ENCODE measurements at regions not wholly inside any gene's neighbourhood (a gene's known extent, or its start where the extent isn't known, plus 50 kb on each side); places are given as distances from the start of the nearest gene placed in this dataset.
A peak's percentile ranks its signal among the peaks of the same experiment; 100 is the strongest.

DNA sequence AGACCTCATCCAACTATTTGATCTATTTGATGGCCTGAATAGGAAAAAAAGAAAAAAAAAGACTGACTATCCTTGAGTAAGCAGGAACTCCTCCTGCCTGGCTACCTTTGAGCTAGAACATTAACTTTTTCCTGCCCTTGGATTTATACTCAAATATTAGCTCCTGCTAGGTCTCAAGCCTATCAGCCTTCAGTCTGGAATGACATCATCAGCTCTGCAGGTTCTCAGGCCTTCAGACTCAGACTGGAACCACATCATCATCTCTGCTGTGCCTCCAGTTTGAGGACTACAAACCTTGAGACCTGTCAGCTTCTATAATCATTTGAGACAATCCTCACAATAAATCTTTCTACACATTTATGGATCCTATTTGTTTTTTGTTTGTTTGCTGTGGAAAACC, 754.0 kb upstream of the SLIT2 start:
- Mint-ChIP-seq H3K4me3 (ENCODE audit: unreplicated experiment) (no peak overlapping the region), H3K27me3 (ENCODE audit: unreplicated experiment) (peaks cover 1% of the 10 kb centered on the region), H3K36me3 (ENCODE audit: low read depth, unreplicated experiment) (no peaks in the 10 kb centered on the region), H3K4me1 (ENCODE audit: unreplicated experiment) (no peaks in the 10 kb centered on the region), H3K27ac (ENCODE audit: unreplicated experiment) (no peak overlapping the region), H3K9me3 (ENCODE audit: unreplicated experiment) (no peaks in the 10 kb centered on the region)
- TF ChIP-seq, protein P1, sequence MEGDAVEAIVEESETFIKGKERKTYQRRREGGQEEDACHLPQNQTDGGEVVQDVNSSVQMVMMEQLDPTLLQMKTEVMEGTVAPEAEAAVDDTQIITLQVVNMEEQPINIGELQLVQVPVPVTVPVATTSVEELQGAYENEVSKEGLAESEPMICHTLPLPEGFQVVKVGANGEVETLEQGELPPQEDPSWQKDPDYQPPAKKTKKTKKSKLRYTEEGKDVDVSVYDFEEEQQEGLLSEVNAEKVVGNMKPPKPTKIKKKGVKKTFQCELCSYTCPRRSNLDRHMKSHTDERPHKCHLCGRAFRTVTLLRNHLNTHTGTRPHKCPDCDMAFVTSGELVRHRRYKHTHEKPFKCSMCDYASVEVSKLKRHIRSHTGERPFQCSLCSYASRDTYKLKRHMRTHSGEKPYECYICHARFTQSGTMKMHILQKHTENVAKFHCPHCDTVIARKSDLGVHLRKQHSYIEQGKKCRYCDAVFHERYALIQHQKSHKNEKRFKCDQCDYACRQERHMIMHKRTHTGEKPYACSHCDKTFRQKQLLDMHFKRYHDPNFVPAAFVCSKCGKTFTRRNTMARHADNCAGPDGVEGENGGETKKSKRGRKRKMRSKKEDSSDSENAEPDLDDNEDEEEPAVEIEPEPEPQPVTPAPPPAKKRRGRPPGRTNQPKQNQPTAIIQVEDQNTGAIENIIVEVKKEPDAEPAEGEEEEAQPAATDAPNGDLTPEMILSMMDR (IDR thresholded peaks at IDR 0.05; ENCODE audit: unreplicated experiment): no peak
- no peak for DNase-seq (ENCODE audit: low spot score)

DNA sequence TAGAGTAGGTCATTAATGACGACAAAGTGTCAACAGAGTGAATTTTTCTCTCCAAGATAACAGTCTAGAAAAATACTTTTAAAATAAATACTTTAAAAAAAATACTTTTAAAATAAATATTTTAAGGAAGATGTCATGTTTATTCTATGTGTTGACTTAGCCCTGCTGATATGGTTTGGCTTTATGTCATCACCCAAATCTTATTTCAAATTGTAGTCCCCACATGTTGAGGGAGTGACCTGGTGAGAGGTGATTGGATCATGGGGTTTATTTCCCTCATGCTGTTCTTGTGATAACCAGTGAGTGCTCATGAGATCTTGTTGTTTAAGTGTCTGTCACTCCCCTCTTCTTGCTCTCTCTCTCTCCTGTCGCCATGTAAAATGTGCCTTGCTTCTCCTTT, 754.9 kb upstream of the SLIT2 start:
- Mint-ChIP-seq H3K27me3 (ENCODE audit: unreplicated experiment) (peaks cover 1% of the 10 kb centered on the region), H3K4me3 (ENCODE audit: unreplicated experiment) (no peak overlapping the region), H3K36me3 (ENCODE audit: low read depth, unreplicated experiment) (no peaks in the 10 kb centered on the region), H3K9me3 (ENCODE audit: unreplicated experiment) (no peaks in the 10 kb centered on the region), H3K27ac (ENCODE audit: unreplicated experiment) (no peak overlapping the region), H3K4me1 (ENCODE audit: unreplicated experiment) (no peaks in the 10 kb centered on the region)
- TF ChIP-seq, protein P1 (IDR thresholded peaks at IDR 0.05; ENCODE audit: unreplicated experiment): no peak
- DNase-seq (ENCODE audit: low spot score): no peak

DNA sequence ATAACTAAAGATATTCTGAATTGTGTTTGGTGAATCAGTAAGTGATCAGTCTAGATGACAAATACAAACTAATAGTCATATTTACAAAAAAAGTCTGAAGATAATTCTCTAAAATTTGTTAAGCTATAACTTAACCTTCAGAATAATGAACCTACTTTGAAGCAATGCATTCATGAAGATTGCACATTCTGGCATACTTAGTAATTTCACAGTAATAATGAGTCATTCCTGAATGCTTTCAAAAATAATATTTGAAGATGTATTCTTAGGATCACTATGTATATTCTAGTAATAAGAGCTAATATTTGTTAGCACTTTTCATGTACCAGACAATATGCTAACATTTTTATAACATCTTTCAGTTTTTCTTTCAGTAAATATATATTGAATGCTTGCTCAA, 756.7 kb upstream of the SLIT2 start:
- no peak overlapping the region for H3K27ac Mint-ChIP-seq (ENCODE audit: unreplicated experiment)
- DNase-seq (ENCODE audit: low spot score): no peak
- TF ChIP-seq, protein P1 (IDR thresholded peaks at IDR 0.05; ENCODE audit: unreplicated experiment): no peak
- H3K27me3 Mint-ChIP-seq (ENCODE audit: unreplicated experiment): peaks cover 1% of the 10 kb centered on the region
- no peaks in the 10 kb centered on the region for H3K4me1 Mint-ChIP-seq (ENCODE audit: unreplicated experiment)
- no peak overlapping the region for H3K4me3 Mint-ChIP-seq (ENCODE audit: unreplicated experiment)
- H3K9me3 Mint-ChIP-seq (ENCODE audit: unreplicated experiment): no peaks in the 10 kb centered on the region
- H3K36me3 Mint-ChIP-seq (ENCODE audit: low read depth, unreplicated experiment): no peaks in the 10 kb centered on the region

DNA sequence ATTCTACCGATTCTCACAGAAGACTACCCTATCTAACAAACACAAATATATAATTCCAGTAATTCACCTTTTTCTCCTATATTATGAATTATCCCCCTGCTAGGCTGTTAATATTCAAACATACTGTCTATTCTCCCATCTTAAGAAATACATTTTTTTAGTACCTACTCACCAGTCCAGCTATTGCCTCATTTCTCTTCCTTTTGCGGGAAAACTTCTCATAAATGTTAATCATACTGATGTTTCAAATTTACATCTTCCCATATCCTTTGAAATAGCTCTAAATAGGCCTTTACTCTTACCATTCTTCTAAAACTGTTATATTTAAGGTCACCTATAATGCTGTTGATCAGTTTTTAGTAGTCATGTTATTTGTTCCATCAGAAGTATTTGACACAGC, 759.1 kb upstream of the SLIT2 start:
- Mint-ChIP-seq H3K9me3 (ENCODE audit: unreplicated experiment) (no peaks in the 10 kb centered on the region), H3K4me1 (ENCODE audit: unreplicated experiment) (no peaks in the 10 kb centered on the region), H3K27me3 (ENCODE audit: unreplicated experiment) (peaks cover 1% of the 10 kb centered on the region), H3K36me3 (ENCODE audit: low read depth, unreplicated experiment) (no peaks in the 10 kb centered on the region), H3K4me3 (ENCODE audit: unreplicated experiment) (no peak overlapping the region), H3K27ac (ENCODE audit: unreplicated experiment) (no peak overlapping the region)
- TF ChIP-seq, protein P1 (IDR thresholded peaks at IDR 0.05; ENCODE audit: unreplicated experiment): no peak
- DNase-seq (ENCODE audit: low spot score): no peak

DNA sequence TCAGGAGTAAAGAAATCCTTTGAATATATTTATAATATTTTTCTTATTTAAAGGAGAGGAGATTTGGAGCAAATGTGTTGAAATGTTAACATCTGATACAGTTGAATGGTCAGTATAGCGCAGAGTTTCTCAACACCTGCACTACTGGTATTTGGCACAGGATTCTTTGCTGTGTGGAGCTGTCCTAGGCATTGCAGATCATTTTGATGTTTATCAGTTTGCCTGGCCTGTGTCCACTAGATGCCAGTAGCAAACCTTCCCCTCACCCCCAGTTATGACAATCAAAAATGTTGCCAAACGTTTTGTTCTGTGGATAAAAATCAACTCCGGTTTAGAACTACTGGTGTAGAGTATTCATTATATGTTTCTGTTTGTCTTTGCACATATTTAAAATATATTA, 765.3 kb upstream of the SLIT2 start:
- Mint-ChIP-seq H3K27me3 (ENCODE audit: unreplicated experiment) (peaks cover 2% of the 10 kb centered on the region), H3K9me3 (ENCODE audit: unreplicated experiment) (no peaks in the 10 kb centered on the region), H3K4me3 (ENCODE audit: unreplicated experiment) (no peak overlapping the region), H3K4me1 (ENCODE audit: unreplicated experiment) (no peaks in the 10 kb centered on the region), H3K36me3 (ENCODE audit: low read depth, unreplicated experiment) (no peaks in the 10 kb centered on the region), H3K27ac (ENCODE audit: unreplicated experiment) (no peak overlapping the region)
- TF ChIP-seq, protein P1 (IDR thresholded peaks at IDR 0.05; ENCODE audit: unreplicated experiment): no peak
- DNase-seq (ENCODE audit: low spot score): peak; percentile 5

Measured in endothelial cell (in vitro differentiated cells).